ENCODE measurements at regions not wholly inside any gene's neighbourhood (a gene's known extent, or its start where the extent isn't known, plus 50 kb on each side); places are given as distances from the start of the nearest gene placed in this dataset.

DNA sequence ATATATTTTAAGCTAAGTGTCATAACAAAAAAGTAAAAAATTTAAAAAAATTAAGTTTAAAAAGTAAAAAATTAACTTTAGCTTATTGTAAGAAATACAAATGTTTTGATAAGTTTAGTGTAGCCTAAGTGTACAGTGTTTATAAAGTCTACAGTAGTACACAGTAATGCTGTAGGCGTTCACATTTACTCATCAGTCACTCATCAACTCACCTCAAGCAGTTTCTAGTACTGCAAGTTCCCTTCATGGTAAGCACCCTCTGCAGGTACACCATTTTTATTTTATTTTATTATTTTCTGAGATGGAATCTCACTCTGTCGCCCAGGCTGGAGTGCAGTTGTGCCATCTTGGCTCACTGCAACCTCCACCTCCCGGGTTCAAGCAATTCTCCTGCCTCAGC lies 316.0 kb downstream of the FGFR2 start:
- ChIA-PET POLR2A (no interaction called here), CTCF (no interaction called here), SMC1A (ENCODE audit: uncharacterized antibody, unreplicated experiment) (no interaction called here), RAD21 (ENCODE audit: unreplicated experiment) (no interaction called here)
- in situ Hi-C loops (cut with MboI), result no loop called here
- Histone ChIP-seq H3K9ac (ENCODE audit: control insufficient read depth, insufficient read depth, low read length) (no peak overlapping the region), H2AFZ (ENCODE audit: control insufficient read depth, low read depth, low read length) (no peak overlapping the region), H3K27me3 (replicated peaks in 1 of 2; ENCODE audit: control insufficient read depth in 2 of 2, insufficient read depth in 2 of 2, low read length in 1 of 2) (no peaks in the 10 kb centered on the region), H3K27ac (ENCODE audit: control insufficient read depth, insufficient read depth) (no peak overlapping the region), H3K36me3 (ENCODE audit: control insufficient read depth in 2 of 2, insufficient read depth in 2 of 2, low read length in 1 of 2) (no peaks in the 10 kb centered on the region), H4K20me1 (ENCODE audit: control insufficient read depth, insufficient read depth) (no peaks in the 10 kb centered on the region), H3K4me2 (ENCODE audit: control insufficient read depth, insufficient read depth) (no peak overlapping the region), H3K4me1 (ENCODE audit: control insufficient read depth, insufficient read depth, low read length) (no peaks in the 10 kb centered on the region), H3K4me3 (no peak overlapping the region), H3K9me3 (replicated peaks; ENCODE audit: control insufficient read depth, insufficient read depth, low read length) (no peaks in the 10 kb centered on the region; the same call in 2 of the 3 replicates), H3K79me2 (ENCODE audit: control insufficient read depth, insufficient read depth, low read length) (no peaks in the 10 kb centered on the region)
- 58% methylated on average over 3 of the region's 3 CpGs for WGBS (ENCODE audit: insufficient coverage, insufficient replicate concordance, low lambda C conversion rate, missing lambda C conversion rate)
- ATAC-seq (no peak), FAIRE-seq (no peak), DNase-seq (ENCODE audit: low read depth, low spot score) (no peak)
- no TSS peak for BruUV-seq (replicated peaks)
- intact Hi-C loops (cut with micrococcal nuclease; ENCODE audit: unreplicated experiment), result no loop called here
- TF ChIP-seq SPI1 (IDR thresholded peaks at IDR 0.05; ENCODE audit: borderline replicate concordance, insufficient read depth, low read depth, low read length), result no peak
- TF ChIP-seq ZZZ3 (IDR thresholded peaks at IDR 0.05; ENCODE audit: control insufficient read depth, insufficient read length, low read depth), result no peak
- no peak for TF ChIP-seq RELA (IDR thresholded peaks at IDR 0.05; ENCODE audit: borderline replicate concordance, partially characterized antibody)
- TF ChIP-seq, protein P1, sequence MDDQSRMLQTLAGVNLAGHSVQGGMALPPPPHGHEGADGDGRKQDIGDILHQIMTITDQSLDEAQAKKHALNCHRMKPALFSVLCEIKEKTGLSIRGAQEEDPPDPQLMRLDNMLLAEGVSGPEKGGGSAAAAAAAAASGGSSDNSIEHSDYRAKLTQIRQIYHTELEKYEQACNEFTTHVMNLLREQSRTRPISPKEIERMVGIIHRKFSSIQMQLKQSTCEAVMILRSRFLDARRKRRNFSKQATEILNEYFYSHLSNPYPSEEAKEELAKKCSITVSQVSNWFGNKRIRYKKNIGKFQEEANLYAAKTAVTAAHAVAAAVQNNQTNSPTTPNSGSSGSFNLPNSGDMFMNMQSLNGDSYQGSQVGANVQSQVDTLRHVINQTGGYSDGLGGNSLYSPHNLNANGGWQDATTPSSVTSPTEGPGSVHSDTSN (IDR thresholded peaks at IDR 0.05; ENCODE audit: insufficient replicate concordance, low read depth, low read length), result no peak
- no peak for TF ChIP-seq ZBED1 (IDR thresholded peaks at IDR 0.05; ENCODE audit: borderline replicate concordance)
- no peak for TF ChIP-seq IKZF1 (conservative IDR thresholded peaks at IDR 0.05)
- TF ChIP-seq, protein P2, sequence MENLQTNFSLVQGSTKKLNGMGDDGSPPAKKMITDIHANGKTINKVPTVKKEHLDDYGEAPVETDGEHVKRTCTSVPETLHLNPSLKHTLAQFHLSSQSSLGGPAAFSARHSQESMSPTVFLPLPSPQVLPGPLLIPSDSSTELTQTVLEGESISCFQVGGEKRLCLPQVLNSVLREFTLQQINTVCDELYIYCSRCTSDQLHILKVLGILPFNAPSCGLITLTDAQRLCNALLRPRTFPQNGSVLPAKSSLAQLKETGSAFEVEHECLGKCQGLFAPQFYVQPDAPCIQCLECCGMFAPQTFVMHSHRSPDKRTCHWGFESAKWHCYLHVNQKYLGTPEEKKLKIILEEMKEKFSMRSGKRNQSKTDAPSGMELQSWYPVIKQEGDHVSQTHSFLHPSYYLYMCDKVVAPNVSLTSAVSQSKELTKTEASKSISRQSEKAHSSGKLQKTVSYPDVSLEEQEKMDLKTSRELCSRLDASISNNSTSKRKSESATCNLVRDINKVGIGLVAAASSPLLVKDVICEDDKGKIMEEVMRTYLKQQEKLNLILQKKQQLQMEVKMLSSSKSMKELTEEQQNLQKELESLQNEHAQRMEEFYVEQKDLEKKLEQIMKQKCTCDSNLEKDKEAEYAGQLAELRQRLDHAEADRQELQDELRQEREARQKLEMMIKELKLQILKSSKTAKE (IDR thresholded peaks at IDR 0.05; ENCODE audit: low read depth, poor library complexity, severe bottlenecking), result no peak
- TF ChIP-seq PAX8 (IDR thresholded peaks at IDR 0.05), result no peak
- TF ChIP-seq FOXK2 (IDR thresholded peaks at IDR 0.05), result no peak
- TF ChIP-seq JUNB (IDR thresholded peaks at IDR 0.05), result no peak
- no peak for TF ChIP-seq ESRRA (IDR thresholded peaks at IDR 0.05; ENCODE audit: low read length)
- TF ChIP-seq, protein P3, sequence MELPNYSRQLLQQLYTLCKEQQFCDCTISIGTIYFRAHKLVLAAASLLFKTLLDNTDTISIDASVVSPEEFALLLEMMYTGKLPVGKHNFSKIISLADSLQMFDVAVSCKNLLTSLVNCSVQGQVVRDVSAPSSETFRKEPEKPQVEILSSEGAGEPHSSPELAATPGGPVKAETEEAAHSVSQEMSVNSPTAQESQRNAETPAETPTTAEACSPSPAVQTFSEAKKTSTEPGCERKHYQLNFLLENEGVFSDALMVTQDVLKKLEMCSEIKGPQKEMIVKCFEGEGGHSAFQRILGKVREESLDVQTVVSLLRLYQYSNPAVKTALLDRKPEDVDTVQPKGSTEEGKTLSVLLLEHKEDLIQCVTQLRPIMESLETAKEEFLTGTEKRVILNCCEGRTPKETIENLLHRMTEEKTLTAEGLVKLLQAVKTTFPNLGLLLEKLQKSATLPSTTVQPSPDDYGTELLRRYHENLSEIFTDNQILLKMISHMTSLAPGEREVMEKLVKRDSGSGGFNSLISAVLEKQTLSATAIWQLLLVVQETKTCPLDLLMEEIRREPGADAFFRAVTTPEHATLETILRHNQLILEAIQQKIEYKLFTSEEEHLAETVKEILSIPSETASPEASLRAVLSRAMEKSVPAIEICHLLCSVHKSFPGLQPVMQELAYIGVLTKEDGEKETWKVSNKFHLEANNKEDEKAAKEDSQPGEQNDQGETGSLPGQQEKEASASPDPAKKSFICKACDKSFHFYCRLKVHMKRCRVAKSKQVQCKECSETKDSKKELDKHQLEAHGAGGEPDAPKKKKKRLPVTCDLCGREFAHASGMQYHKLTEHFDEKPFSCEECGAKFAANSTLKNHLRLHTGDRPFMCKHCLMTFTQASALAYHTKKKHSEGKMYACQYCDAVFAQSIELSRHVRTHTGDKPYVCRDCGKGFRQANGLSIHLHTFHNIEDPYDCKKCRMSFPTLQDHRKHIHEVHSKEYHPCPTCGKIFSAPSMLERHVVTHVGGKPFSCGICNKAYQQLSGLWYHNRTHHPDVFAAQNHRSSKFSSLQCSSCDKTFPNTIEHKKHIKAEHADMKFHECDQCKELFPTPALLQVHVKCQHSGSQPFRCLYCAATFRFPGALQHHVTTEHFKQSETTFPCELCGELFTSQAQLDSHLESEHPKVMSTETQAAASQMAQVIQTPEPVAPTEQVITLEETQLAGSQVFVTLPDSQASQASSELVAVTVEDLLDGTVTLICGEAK (IDR thresholded peaks at IDR 0.05; ENCODE audit: borderline replicate concordance), result no peak
- TF ChIP-seq ZNF274 (IDR thresholded peaks at IDR 0.05; ENCODE audit: insufficient read depth, insufficient read length), result no peak
- TF ChIP-seq CBFB (IDR thresholded peaks at IDR 0.05; ENCODE audit: low read depth), result no peak

Data from GM12878 (cell line).